Coronary artery (tissue), 2 donors: ENCODE measurements at regions not wholly inside any gene's neighbourhood (a gene's known extent, or its start where the extent isn't known, plus 50 kb on each side); places are given as distances from the start of the nearest gene placed in this dataset.

Experiments
- DNase-seq: peaks from one replicate; pipeline ENCODE4 v3.0.0-alpha.2; 2017; ENCODE audit warnings: low spot score
- H3K27ac ChIP-seq, 2 donors: fragments of 200-600 bp; sonication (generic); one replicate each; pipeline ENCODE4 v1.5.1; 2016 to 2019
- H3K4me3 ChIP-seq: fragments of 200-600 bp; sonication (generic); 2 replicates; pipeline ENCODE4 v1.5.1; 2016; ENCODE audit warnings: mild to moderate bottlenecking, moderate library complexity
- TF ChIP-seq, protein P1 (sequence below): fragments of 200-600 bp; sonication (generic); IDR thresholded peaks from one replicate; pipeline ENCODE4 v1.5.1; 2019; ENCODE audit warnings: antibody characterized with exemption

DNA sequence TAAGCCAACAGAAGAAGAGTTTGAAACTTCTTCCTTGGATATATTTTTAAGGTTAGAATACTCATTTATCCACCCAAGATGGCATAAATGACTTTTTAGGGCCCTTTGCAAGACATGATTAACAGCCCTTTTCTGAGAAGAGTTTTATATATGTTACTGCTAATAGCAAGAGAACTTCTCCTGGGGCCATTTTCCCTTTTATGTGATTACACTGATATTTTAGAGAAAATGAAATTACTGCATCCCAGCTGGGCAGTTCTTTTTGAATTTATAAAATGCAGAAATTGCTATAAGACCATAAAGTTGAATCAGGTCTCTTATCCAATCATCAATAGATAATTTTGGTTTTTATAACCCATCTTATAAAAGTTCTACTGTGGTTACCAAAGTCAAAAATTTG is 161.3 kb upstream of the RFX3 start:
- TF ChIP-seq, protein P1, sequence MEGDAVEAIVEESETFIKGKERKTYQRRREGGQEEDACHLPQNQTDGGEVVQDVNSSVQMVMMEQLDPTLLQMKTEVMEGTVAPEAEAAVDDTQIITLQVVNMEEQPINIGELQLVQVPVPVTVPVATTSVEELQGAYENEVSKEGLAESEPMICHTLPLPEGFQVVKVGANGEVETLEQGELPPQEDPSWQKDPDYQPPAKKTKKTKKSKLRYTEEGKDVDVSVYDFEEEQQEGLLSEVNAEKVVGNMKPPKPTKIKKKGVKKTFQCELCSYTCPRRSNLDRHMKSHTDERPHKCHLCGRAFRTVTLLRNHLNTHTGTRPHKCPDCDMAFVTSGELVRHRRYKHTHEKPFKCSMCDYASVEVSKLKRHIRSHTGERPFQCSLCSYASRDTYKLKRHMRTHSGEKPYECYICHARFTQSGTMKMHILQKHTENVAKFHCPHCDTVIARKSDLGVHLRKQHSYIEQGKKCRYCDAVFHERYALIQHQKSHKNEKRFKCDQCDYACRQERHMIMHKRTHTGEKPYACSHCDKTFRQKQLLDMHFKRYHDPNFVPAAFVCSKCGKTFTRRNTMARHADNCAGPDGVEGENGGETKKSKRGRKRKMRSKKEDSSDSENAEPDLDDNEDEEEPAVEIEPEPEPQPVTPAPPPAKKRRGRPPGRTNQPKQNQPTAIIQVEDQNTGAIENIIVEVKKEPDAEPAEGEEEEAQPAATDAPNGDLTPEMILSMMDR, result no peak
- no peak overlapping the region for H3K4me3 ChIP-seq
- no peak for DNase-seq
- H3K27ac ChIP-seq, result no peak overlapping the region

DNA sequence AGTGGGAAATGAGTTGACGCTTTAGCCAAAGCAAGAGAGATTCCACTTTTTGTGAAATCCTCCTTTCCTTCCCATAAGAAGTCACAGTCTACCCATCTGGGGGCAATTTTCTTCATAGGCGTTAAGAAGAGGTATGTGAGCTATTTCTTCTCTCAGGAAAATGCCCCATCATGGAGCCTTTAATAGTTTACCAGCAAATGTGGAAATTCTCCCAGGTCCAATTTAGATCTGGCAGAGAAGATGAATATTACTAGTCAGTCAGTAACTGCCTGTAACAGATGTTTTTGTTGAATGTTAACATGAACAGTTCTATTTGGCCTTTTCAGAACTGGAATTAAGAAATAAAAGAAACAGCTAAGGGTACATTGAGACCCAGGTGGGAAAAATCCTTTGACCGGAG is 156.4 kb upstream of the RFX3 start:
- H3K4me3 ChIP-seq, result no peak overlapping the region

DNA sequence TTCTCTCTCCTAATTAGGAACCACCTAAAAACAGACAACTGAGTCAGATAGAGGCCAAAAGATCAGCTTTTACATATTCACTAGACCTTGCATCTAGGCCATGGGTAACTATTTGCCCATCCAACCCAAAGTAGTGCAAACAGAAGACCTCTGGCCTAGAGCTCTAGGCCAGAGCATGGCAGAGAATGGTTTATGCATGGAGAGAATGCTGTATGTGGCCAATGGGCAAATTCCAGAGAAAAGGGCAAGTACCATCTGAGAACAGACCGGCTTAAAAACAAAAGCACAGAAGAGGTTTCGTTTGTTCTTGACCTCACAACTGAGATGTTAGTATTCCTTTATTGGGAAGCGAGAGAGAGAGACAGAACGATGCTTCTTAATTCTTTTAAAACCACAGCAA is 151.7 kb upstream of the RFX3 start:
- Histone ChIP-seq H3K27ac (no peak overlapping the region), H3K4me3 (no peak overlapping the region)
- TF ChIP-seq, protein P1, result no peak
- no peak for DNase-seq

More for the DNA sequence above, 156.4 kb upstream of the RFX3 start:
- DNase-seq, result no peak
- no peak overlapping the region for H3K27ac ChIP-seq
- TF ChIP-seq, protein P1, result no peak

DNA sequence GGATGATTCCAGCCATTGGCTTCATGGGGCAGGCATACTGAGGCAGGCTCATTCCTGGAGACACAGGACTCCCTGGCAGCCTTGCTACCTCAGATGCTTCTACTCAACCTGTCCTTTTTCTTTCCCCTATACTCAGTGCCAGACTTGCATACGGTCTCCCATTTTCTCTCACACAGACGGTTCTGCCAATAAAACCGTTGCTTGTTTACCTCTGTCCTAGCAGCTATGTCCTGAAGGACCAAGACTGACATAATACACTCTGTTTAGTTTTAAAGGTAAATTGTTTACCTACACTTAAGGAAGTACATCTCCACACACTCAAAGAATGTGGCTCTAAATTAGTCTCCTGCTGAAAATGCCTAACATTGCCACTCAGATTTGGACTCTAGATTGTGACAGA is 151.0 kb upstream of the RFX3 start:
- Histone ChIP-seq H3K4me3 (no peak overlapping the region), H3K27ac (no peak overlapping the region)
- no peak for DNase-seq
- TF ChIP-seq, protein P1, result no peak

DNA sequence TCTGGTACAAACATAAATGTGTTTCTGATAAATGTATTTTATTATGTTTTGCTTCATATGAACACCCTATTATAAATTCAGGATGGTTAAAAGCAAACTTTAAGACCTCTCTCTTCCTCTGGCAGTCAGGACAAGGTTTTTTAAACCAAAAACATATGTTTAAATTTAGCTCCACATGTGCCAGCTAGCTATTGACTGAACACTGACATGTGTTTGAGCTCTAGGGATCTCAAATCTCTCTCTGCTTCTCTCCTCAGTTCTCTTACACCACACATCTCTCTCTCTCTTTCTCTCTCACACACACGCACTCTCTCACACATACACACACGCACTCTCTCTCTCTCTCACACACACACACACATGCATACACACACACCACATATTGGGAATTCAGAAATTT is 150.1 kb upstream of the RFX3 start:
- H3K27ac ChIP-seq, result no peak overlapping the region

DNA sequence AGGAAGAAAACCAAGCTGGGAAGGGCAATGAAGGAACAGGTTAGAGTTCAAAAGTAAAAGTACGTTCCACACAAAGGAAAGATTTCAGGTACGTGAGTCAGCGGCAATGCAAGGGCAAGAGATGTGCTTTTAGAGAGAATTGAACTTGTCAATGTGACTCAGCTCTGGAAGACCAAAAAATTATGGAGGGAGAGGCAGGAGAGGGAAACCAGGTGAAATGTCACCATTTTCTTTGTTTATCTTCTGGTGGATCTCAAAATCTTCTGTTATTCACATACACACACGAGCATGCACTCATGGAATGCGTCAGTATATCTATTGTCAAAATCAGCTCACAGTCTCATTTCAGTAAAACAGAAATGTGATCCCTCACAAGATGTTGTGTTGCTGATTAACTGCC is 148.8 kb upstream of the RFX3 start:
- H3K27ac ChIP-seq, result no peak overlapping the region
- TF ChIP-seq, protein P1, result no peak
- no peak for DNase-seq
- no peak overlapping the region for H3K4me3 ChIP-seq

More for the DNA sequence above, 150.1 kb upstream of the RFX3 start:
- TF ChIP-seq, protein P1, result no peak
- H3K4me3 ChIP-seq, result no peak overlapping the region
- DNase-seq, result no peak

DNA sequence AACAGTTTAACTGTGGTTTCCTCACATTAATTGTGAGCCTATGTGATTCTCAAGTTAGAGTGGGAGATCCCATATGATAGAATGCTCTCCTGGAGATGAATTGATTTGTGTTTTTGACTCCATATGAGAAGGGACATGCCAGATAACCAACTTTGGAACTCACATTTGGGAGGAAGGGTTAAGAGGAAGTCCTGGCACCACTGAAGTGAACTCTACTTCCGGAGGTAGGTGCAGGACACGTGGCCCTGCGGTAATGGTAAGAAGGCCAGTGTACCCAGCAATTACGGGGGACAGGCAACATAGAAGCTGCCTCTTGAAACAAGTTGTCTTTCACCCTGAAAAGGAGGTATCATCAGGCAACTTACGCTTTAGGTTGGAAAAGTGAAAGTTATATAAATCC is 146.6 kb upstream of the RFX3 start:
- DNase-seq, result no peak
- Histone ChIP-seq H3K27ac (no peak overlapping the region), H3K4me3 (no peak overlapping the region)
- TF ChIP-seq, protein P1, result no peak
